Natural killer cell (primary cell): ENCODE measurements at regions not wholly inside any gene's neighbourhood (a gene's known extent, or its start where the extent isn't known, plus 50 kb on each side); places are given as distances from the start of the nearest gene placed in this dataset.

Experiments used
- ATAC-seq, 3 donors: fragments of 150-1000 bp in 2 of 3; fragments of 200-7000 bp in 1 of 3; cut with Tn5 transposase; 1 replicate in 1 of 3; 2 replicates in 2 of 3; pipeline ENCODE4 v1.10.0; 2021; ENCODE audit warnings: mild to moderate bottlenecking in 2 of 3, moderate library complexity in 2 of 3
- DNase-seq, 2 donors: peaks; one replicate each; pipeline versions ENCODE4 v3.0.0 to v3.0.0-alpha.2; 2013 to 2021; ENCODE audit warnings: mixed read lengths in 1 of 2
- H3K27ac ChIP-seq: one replicate; pipeline ENCODE4 v1.5.1; 2013; ENCODE audit warnings: mild to moderate bottlenecking, low read length
- H3K27me3 ChIP-seq: one replicate; pipeline ENCODE4 v1.6.1; 2013; ENCODE audit warnings: low read length; ENCODE audit not compliant: control insufficient read depth, insufficient read depth
- H3K36me3 ChIP-seq: one replicate; pipeline ENCODE4 v1.6.1; 2013; ENCODE audit warnings: low read length; ENCODE audit not compliant: control insufficient read depth, insufficient read depth
- H3K4me1 ChIP-seq: one replicate; pipeline ENCODE4 v1.6.1; 2013; ENCODE audit warnings: low read length; ENCODE audit not compliant: control insufficient read depth, insufficient read depth
- H3K4me3 ChIP-seq: one replicate; pipeline ENCODE4 v1.5.1; 2013; ENCODE audit warnings: low read length
- H3K9me3 ChIP-seq: one replicate; pipeline ENCODE4 v1.6.1; 2013; ENCODE audit warnings: low read length; ENCODE audit not compliant: control insufficient read depth, insufficient read depth
- H3K27ac Mint-ChIP-seq, 2 donors: one replicate each; pipeline ENCODE4 v1.8.0; 2022; ENCODE audit warnings: mild to moderate bottlenecking in 2 of 2, mixed read lengths in 2 of 2, moderate library complexity in 1 of 2
- H3K27me3 Mint-ChIP-seq, 2 donors: one replicate each; pipeline ENCODE4 v1.8.0; 2022; ENCODE audit warnings: low read depth in 2 of 2, mixed read lengths in 2 of 2
- H3K36me3 Mint-ChIP-seq: one replicate; pipeline ENCODE4 v1.8.0; 2022; ENCODE audit warnings: mixed read lengths
- H3K4me1 Mint-ChIP-seq, 2 donors: one replicate each; pipeline ENCODE4 v1.8.0; 2022; ENCODE audit warnings: mixed read lengths in 2 of 2
- H3K4me3 Mint-ChIP-seq: one replicate; pipeline ENCODE4 v1.8.0; 2022; ENCODE audit warnings: mild to moderate bottlenecking, moderate library complexity, mixed read lengths
- H3K9me3 Mint-ChIP-seq, 2 donors: one replicate each; pipeline ENCODE4 v1.8.0; 2022; ENCODE audit warnings: mixed read lengths in 2 of 2
- CTCF ChIP-seq: fragments of 200-600 bp; IDR thresholded peaks from one replicate; pipeline ENCODE4 v1.8.0; 2022; ENCODE audit warnings: antibody characterized with exemption
- WGBS: methylation state at CpG from one replicate; pipeline ENCODE4 v1.1.7; 2013; ENCODE audit warnings: missing lambda C conversion rate; ENCODE audit not compliant: insufficient coverage; 5-methylcytosine and 5-hydroxymethylcytosine counted together
- intact Hi-C: fragments of 100-400 bp; cut with micrococcal nuclease; formaldehyde crosslinking; loops from one replicate; pipeline ENCODE4 v1.14.2; 2022

GRCh38 chr9:108652851-108653250 is 202.9 kb downstream of the ACTL7B start:
- no peaks in the 10 kb centered on the region for H3K36me3 Mint-ChIP-seq
- WGBS = 80% methylated on average over 2 of the region's 3 CpGs

GRCh38 chr9:108650826-108651225 is 205.0 kb downstream of the ACTL7B start:
- ATAC-seq (no peak), DNase-seq (no peak)
- H3K27me3 Mint-ChIP-seq = no peaks in the 10 kb centered on the region
- intact Hi-C loops = no loop called here
- Histone ChIP-seq H3K9me3 (no peaks in the 10 kb centered on the region), H3K27ac (no peak overlapping the region), H3K4me3 (no peak overlapping the region), H3K4me1 (no peaks in the 10 kb centered on the region), H3K27me3 (no peaks in the 10 kb centered on the region), H3K36me3 (no peaks in the 10 kb centered on the region)
- no peak overlapping the region for H3K4me3 Mint-ChIP-seq
- H3K36me3 Mint-ChIP-seq = no peaks in the 10 kb centered on the region
- H3K27ac Mint-ChIP-seq = no peak overlapping the region
- H3K4me1 Mint-ChIP-seq = no peaks in the 10 kb centered on the region
- no peak for TF ChIP-seq CTCF
- 46% methylated on average over 2 of the region's 2 CpGs for WGBS
- H3K9me3 Mint-ChIP-seq = peaks cover 0 to 2% of the 10 kb centered on the region in 2 donors

More at GRCh38 chr9:108652851-108653250, 202.9 kb downstream of the ACTL7B start:
- no peak for TF ChIP-seq CTCF
- H3K27me3 ChIP-seq = no peaks in the 10 kb centered on the region
- Mint-ChIP-seq H3K4me3 (no peak overlapping the region), H3K9me3 (peaks cover 3 to 5% of the 10 kb centered on the region in 2 donors), H3K27me3 (no peaks in the 10 kb centered on the region), H3K4me1 (no peaks in the 10 kb centered on the region), H3K27ac (no peak overlapping the region)
- intact Hi-C loops = no loop called here
- no peaks in the 10 kb centered on the region for H3K4me1 ChIP-seq
- H3K36me3 ChIP-seq = no peaks in the 10 kb centered on the region
- no peaks in the 10 kb centered on the region for H3K9me3 ChIP-seq
- no peak overlapping the region for H3K27ac ChIP-seq
- ATAC-seq (no peak), DNase-seq (no peak)
- no peak overlapping the region for H3K4me3 ChIP-seq

GRCh38 chr9:108645520-108645919 is 210.3 kb downstream of the ACTL7B start:
- Mint-ChIP-seq H3K27me3 (no peaks in the 10 kb centered on the region), H3K36me3 (no peaks in the 10 kb centered on the region), H3K4me3 (no peak overlapping the region), H3K27ac (no peak overlapping the region), H3K9me3 (peaks cover 0 to 5% of the 10 kb centered on the region in 2 donors), H3K4me1 (no peaks in the 10 kb centered on the region)
- H3K9me3 ChIP-seq = no peaks in the 10 kb centered on the region
- H3K4me1 ChIP-seq = no peaks in the 10 kb centered on the region
- no peak for TF ChIP-seq CTCF
- intact Hi-C loops = no loop called here
- H3K4me3 ChIP-seq = no peak overlapping the region
- ATAC-seq = no peak
- no peak for DNase-seq
- no peak overlapping the region for H3K27ac ChIP-seq
- H3K36me3 ChIP-seq = no peaks in the 10 kb centered on the region
- 24% methylated on average over 6 of the region's 6 CpGs for WGBS
- H3K27me3 ChIP-seq = no peaks in the 10 kb centered on the region

GRCh38 chr9:108643731-108644510 is 211.9 kb downstream of the ACTL7B start:
- Histone ChIP-seq H3K4me1 (no peaks in the 10 kb centered on the region), H3K9me3 (no peaks in the 10 kb centered on the region), H3K36me3 (no peaks in the 10 kb centered on the region), H3K27me3 (no peaks in the 10 kb centered on the region), H3K27ac (no peak overlapping the region), H3K4me3 (no peak overlapping the region)
- no peaks in the 10 kb centered on the region for H3K36me3 Mint-ChIP-seq
- H3K4me3 Mint-ChIP-seq = no peak overlapping the region
- peaks cover 0 to 5% of the 10 kb centered on the region in 2 donors for H3K9me3 Mint-ChIP-seq
- ATAC-seq = no peak
- DNase-seq = no peak
- no peak for TF ChIP-seq CTCF
- 79% methylated on average over 5 of the region's 5 CpGs for WGBS
- no peaks in the 10 kb centered on the region for H3K4me1 Mint-ChIP-seq
- H3K27ac Mint-ChIP-seq = no peak overlapping the region
- intact Hi-C loops = no loop called here
- no peaks in the 10 kb centered on the region for H3K27me3 Mint-ChIP-seq
